Osteocyte (in vitro differentiated cells): ENCODE measurements at regions not wholly inside any gene's neighbourhood (a gene's known extent, or its start where the extent isn't known, plus 50 kb on each side); places are given as distances from the start of the nearest gene placed in this dataset.

Source experiments
- DNase-seq: peaks from one replicate; pipeline ENCODE4 v3.0.0; 2021; ENCODE audit warnings: mixed read lengths; ENCODE audit not compliant: unreplicated experiment; ENCODE audit errors: extremely low spot score
- H3K27ac Mint-ChIP-seq: one replicate; pipeline ENCODE4 v1.8.0; 2021; ENCODE audit warnings: mild to moderate bottlenecking, mixed read lengths; ENCODE audit not compliant: unreplicated experiment
- H3K27me3 Mint-ChIP-seq: one replicate; pipeline ENCODE4 v1.8.0; 2021; ENCODE audit warnings: mixed read lengths; ENCODE audit not compliant: unreplicated experiment
- H3K36me3 Mint-ChIP-seq: one replicate; pipeline ENCODE4 v1.8.0; 2021; ENCODE audit warnings: mixed read lengths; ENCODE audit not compliant: unreplicated experiment
- H3K4me1 Mint-ChIP-seq: one replicate; pipeline ENCODE4 v1.8.0; 2021; ENCODE audit warnings: mixed read lengths; ENCODE audit not compliant: unreplicated experiment
- H3K4me3 Mint-ChIP-seq: one replicate; pipeline ENCODE4 v1.8.0; 2021; ENCODE audit warnings: mild to moderate bottlenecking, moderate library complexity, mixed read lengths; ENCODE audit not compliant: unreplicated experiment
- H3K9me3 Mint-ChIP-seq: one replicate; pipeline ENCODE4 v1.8.0; 2021; ENCODE audit warnings: mixed read lengths; ENCODE audit not compliant: unreplicated experiment
- CTCF ChIP-seq: fragments of 200-600 bp; sonication (generic); IDR thresholded peaks from 2 replicates; pipeline ENCODE4 v1.5.0; 2021; ENCODE audit warnings: antibody characterized with exemption, mild to moderate bottlenecking, moderate library complexity

- Mint-ChIP-seq H3K27me3 (peaks cover 3% of the 10 kb centered on the region), H3K4me3 (no peak overlapping the region), H3K27ac (no peak overlapping the region), H3K36me3 (no peaks in the 10 kb centered on the region), H3K9me3 (no peaks in the 10 kb centered on the region), H3K4me1 (peaks cover 2% of the 10 kb centered on the region)
- DNase-seq: no peak
- no peak for TF ChIP-seq CTCF
Measured at GRCh38 chr15:29418931-29419330, 149.3 kb upstream of the NSMCE3 start.

GRCh38 chr15:29418178-29418577, 148.6 kb upstream of the NSMCE3 start:
- Mint-ChIP-seq H3K4me3 (no peak overlapping the region), H3K36me3 (no peaks in the 10 kb centered on the region), H3K27me3 (peaks cover 3% of the 10 kb centered on the region), H3K4me1 (peaks cover 2% of the 10 kb centered on the region), H3K27ac (no peak overlapping the region), H3K9me3 (no peaks in the 10 kb centered on the region)
- no peak for TF ChIP-seq CTCF
- no peak for DNase-seq

GRCh38 chr15:29411299-29411698, 141.7 kb upstream of the NSMCE3 start:
- Mint-ChIP-seq H3K36me3 (no peaks in the 10 kb centered on the region), H3K4me3 (no peak overlapping the region), H3K9me3 (no peaks in the 10 kb centered on the region), H3K27me3 (peaks cover 14% of the 10 kb centered on the region), H3K27ac (no peak overlapping the region), H3K4me1 (peaks cover 7% of the 10 kb centered on the region)
- no peak for TF ChIP-seq CTCF
- no peak for DNase-seq

- Mint-ChIP-seq H3K36me3 (no peaks in the 10 kb centered on the region), H3K27me3 (peaks cover 14% of the 10 kb centered on the region), H3K27ac (no peak overlapping the region), H3K4me3 (no peak overlapping the region), H3K4me1 (peaks cover 7% of the 10 kb centered on the region), H3K9me3 (no peaks in the 10 kb centered on the region)
- no peak for DNase-seq
- TF ChIP-seq CTCF: no peak
Measured at GRCh38 chr15:29410338-29410737, 140.7 kb upstream of the NSMCE3 start.

GRCh38 chr15:29409890-29410289, 140.3 kb upstream of the NSMCE3 start:
- DNase-seq: no peak
- Mint-ChIP-seq H3K4me3 (no peak overlapping the region), H3K36me3 (no peaks in the 10 kb centered on the region), H3K27ac (no peak overlapping the region), H3K9me3 (no peaks in the 10 kb centered on the region), H3K4me1 (peaks cover 7% of the 10 kb centered on the region), H3K27me3 (peaks cover 14% of the 10 kb centered on the region)
- no peak for TF ChIP-seq CTCF
